A673 (cell line): ENCODE measurements at regions not wholly inside any gene's neighbourhood (a gene's known extent, or its start where the extent isn't known, plus 50 kb on each side); places are given as distances from the start of the nearest gene placed in this dataset.

ENCODE experiments used
- BruUV-seq: library from RNA; stranded (reverse); fragments of 400-500 nt; replicated peaks from 2 replicates; lab custom pipeline; 2021; lab: Mats Ljungman, UMichigan
- CTCF ChIA-PET: fragments of 300-600 bp; sonication (Branson Sonifier 250); formaldehyde crosslinking; loops from one replicate; lab custom pipeline; 2022; ENCODE audit warnings: antibody characterized with exemption; lab: Charles Lee
- POLR2A ChIA-PET: fragments of 300-600 bp; sonication (Branson Sonifier 250); formaldehyde crosslinking; loops from one replicate; lab custom pipeline; 2022; ENCODE audit warnings: antibody characterized with exemption; ENCODE audit not compliant: low non-redundant PET; lab: Charles Lee
- DNase-seq: peaks from one replicate; pipeline ENCODE4 v3.0.0-alpha.2; 2015; ENCODE audit warnings: low spot score
- H3K27ac ChIP-seq: fragments of 200-600 bp; sonication (generic); 2 replicates; pipeline ENCODE4 v1.5.1; 2016; ENCODE audit warnings: mixed run types, low read depth, mild to moderate bottlenecking, mixed read lengths, antibody characterized with exemption, low read length; ENCODE audit not compliant: poor library complexity, severe bottlenecking
- H3K27me3 ChIP-seq: fragments of 200-600 bp; sonication (generic); replicated peaks from 2 replicates; pipeline ENCODE4 v1.6.1; 2017; ENCODE audit warnings: mixed run types, low read depth, mild to moderate bottlenecking, mixed read lengths, antibody characterized with exemption, low read length; ENCODE audit not compliant: insufficient read depth, poor library complexity
- H3K36me3 ChIP-seq: fragments of 200-600 bp; sonication (generic); 2 replicates; pipeline ENCODE4 v1.6.1; 2016; ENCODE audit warnings: mixed run types, mild to moderate bottlenecking, mixed read lengths, antibody characterized with exemption, low read length; ENCODE audit not compliant: insufficient read depth, poor library complexity, severe bottlenecking
- H3K4me1 ChIP-seq: fragments of 200-600 bp; sonication (generic); 2 replicates; pipeline ENCODE4 v1.6.1; 2017; ENCODE audit warnings: mixed run types, mild to moderate bottlenecking, mixed read lengths, antibody characterized with exemption, low read length; ENCODE audit not compliant: insufficient read depth, poor library complexity, severe bottlenecking
- H3K4me3 ChIP-seq: fragments of 200-600 bp; sonication (generic); 2 replicates; pipeline ENCODE4 v1.5.1; 2016; ENCODE audit warnings: low read depth, mixed run types, mild to moderate bottlenecking, mixed read lengths, low read length; ENCODE audit not compliant: poor library complexity, severe bottlenecking
- H3K9me3 ChIP-seq: fragments of 200-600 bp; sonication (generic); 2 replicates; pipeline ENCODE4 v1.6.1; 2016; ENCODE audit warnings: mixed run types, low read depth, mild to moderate bottlenecking, mixed read lengths, antibody characterized with exemption, low read length; ENCODE audit not compliant: poor library complexity, severe bottlenecking
- CTCF ChIP-seq: fragments of 300-800, 200-600 bp; sonication (generic); conservative IDR thresholded peaks from 2 replicates; pipeline ENCODE4 v1.5.1; 2017; ENCODE audit warnings: low read depth, mild to moderate bottlenecking, antibody characterized with exemption, low read length, moderate library complexity, mixed read lengths
- EZH2 ChIP-seq: fragments of 200-600 bp; sonication (generic); IDR thresholded peaks from 2 replicates; pipeline ENCODE4 v1.6.1; 2017; ENCODE audit warnings: borderline replicate concordance, low read depth, mild to moderate bottlenecking, mixed read lengths, antibody characterized with exemption, low read length; ENCODE audit not compliant: poor library complexity, severe bottlenecking
- intact Hi-C: fragments of 100-400 bp; cut with micrococcal nuclease; formaldehyde crosslinking; loops from one replicate; pipeline ENCODE4 v1.10.0; 2022; ENCODE audit not compliant: unreplicated experiment

DNA sequence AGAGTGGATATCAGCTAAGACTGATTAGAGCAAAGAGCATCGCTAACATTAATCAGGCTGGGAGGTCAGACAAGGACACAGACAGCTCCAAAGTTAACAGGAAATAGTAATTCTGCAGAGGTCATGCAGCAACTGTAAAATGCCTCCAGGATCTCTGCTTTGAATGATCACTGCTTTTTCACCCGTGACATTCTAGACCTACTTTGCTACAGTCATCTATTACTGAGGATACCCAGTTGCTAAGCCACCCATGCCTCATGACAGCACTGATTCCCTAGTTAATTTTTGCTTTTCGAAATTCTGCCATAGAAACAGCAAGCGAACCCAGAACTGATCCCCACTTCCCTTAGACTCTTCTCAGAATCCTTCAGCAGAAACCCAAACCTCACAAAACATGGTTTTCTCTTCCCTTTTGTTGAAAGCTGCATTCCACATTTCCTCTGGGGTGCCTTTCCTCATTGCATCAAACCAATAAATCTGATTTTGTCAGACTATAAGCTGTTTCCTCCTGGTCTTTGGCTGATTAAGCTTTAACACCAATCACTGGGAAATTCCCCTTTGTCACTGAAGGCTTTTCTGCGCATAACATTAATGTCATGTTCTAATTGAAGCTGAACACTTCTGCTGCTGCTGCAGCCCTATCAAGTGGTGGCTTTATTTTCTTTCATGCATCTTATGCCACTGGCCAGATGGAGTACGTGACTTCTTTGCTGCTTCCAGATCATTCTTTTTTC, 201.1 kb upstream of the CHD1 start:
- TF ChIP-seq CTCF: no peak
- TF ChIP-seq EZH2: no peak
- POLR2A ChIA-PET: no interaction called here
- no peaks in the 10 kb centered on the region for H3K9me3 ChIP-seq
- H3K4me1 ChIP-seq: peaks cover 4% of the 10 kb centered on the region
- peak; percentile 52 for DNase-seq
- CTCF ChIA-PET: interaction anchor here (1.2 kb wide), 1 partner anchor 25 kb away, joined by 3 read pairs; no protein-coding TSS in a partner anchor
- H3K27ac ChIP-seq: peak overlapping the region; percentile 35
- H3K27me3 ChIP-seq: no peaks in the 10 kb centered on the region
- H3K36me3 ChIP-seq: no peaks in the 10 kb centered on the region
- H3K4me3 ChIP-seq: no peak overlapping the region
- no TSS peak for BruUV-seq
- intact Hi-C loops: no loop called here

GRCh38 chr5:99122976-99123375, 194.2 kb upstream of the CHD1 start:
- POLR2A ChIA-PET: interaction anchor here (0.6 kb wide), 1 partner anchor 44 kb away, joined by 4 read pairs; no protein-coding TSS in a partner anchor
- no peaks in the 10 kb centered on the region for H3K36me3 ChIP-seq
- H3K27me3 ChIP-seq: no peaks in the 10 kb centered on the region
- intact Hi-C loops: no loop called here
- no peak for DNase-seq
- CTCF ChIA-PET: interaction anchor here (0.6 kb wide), 1 partner anchor 18 kb away, joined by 3 read pairs; no protein-coding TSS in a partner anchor
- H3K4me3 ChIP-seq: no peak overlapping the region
- TF ChIP-seq CTCF (no peak), EZH2 (no peak)
- no peaks in the 10 kb centered on the region for H3K9me3 ChIP-seq
- H3K4me1 ChIP-seq: no peaks in the 10 kb centered on the region
- no TSS peak for BruUV-seq
- H3K27ac ChIP-seq: no peak overlapping the region

DNA sequence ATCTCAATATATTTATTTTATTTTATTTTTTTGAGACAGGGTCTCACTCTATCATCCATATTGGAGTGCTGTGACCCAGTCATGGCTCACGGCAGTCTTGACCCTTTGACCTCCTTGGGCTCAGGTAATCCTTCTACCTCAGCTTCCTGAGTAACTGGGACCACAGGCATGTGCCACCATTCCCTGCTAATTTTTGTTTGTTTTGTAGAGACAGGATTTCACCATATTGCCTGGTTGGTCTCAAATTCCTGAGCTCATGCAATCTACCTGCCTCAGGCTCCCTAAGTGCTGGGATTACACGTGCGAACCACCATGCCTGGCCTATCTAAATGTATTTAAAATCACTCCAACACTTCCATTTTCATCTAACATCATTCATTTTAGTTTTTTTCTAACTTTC, 190.5 kb upstream of the CHD1 start:
- no peaks in the 10 kb centered on the region for H3K27me3 ChIP-seq
- H3K9me3 ChIP-seq: no peaks in the 10 kb centered on the region
- BruUV-seq: no TSS peak
- ChIA-PET POLR2A (no interaction called here), CTCF (no interaction called here)
- intact Hi-C loops: no loop called here
- H3K4me1 ChIP-seq: no peaks in the 10 kb centered on the region
- TF ChIP-seq CTCF (no peak), EZH2 (no peak)
- no peak for DNase-seq
- H3K27ac ChIP-seq: no peak overlapping the region
- no peaks in the 10 kb centered on the region for H3K36me3 ChIP-seq
- no peak overlapping the region for H3K4me3 ChIP-seq
